IgD-negative memory B cell (primary cell): ENCODE measurements at regions not wholly inside any gene's neighbourhood (a gene's known extent, or its start where the extent isn't known, plus 50 kb on each side); places are given as distances from the start of the nearest gene placed in this dataset.

Source experiments
- H3K27ac Mint-ChIP-seq, 3 donors: one replicate each; pipeline ENCODE4 v1.8.0; 2020 to 2022; ENCODE audit warnings: mild to moderate bottlenecking in 3 of 3, mixed read lengths in 3 of 3, moderate library complexity in 1 of 3
- H3K27me3 Mint-ChIP-seq: one replicate; pipeline ENCODE4 v1.8.0; 2021; ENCODE audit warnings: mixed read lengths
- H3K36me3 Mint-ChIP-seq: one replicate; pipeline ENCODE4 v1.8.0; 2020; ENCODE audit warnings: mild to moderate bottlenecking, mixed read lengths
- H3K4me1 Mint-ChIP-seq, 3 donors: one replicate each; pipeline ENCODE4 v1.8.0; 2020 to 2022; ENCODE audit warnings: mixed read lengths in 3 of 3, mild to moderate bottlenecking in 1 of 3
- H3K4me3 Mint-ChIP-seq, 4 donors: one replicate each; pipeline ENCODE4 v1.8.0; 2020 to 2022; ENCODE audit warnings: mild to moderate bottlenecking in 4 of 4, mixed read lengths in 4 of 4, moderate library complexity in 3 of 4
- H3K9me3 Mint-ChIP-seq, 3 donors: one replicate each; pipeline ENCODE4 v1.8.0; 2020 to 2021; ENCODE audit warnings: mixed read lengths in 3 of 3, mild to moderate bottlenecking in 1 of 3

- Mint-ChIP-seq H3K36me3 (no peaks in the 10 kb centered on the region), H3K9me3 (no peaks in the 10 kb centered on the region), H3K27ac (no peak overlapping the region)
Measured at GRCh38 chr2:15706986-15707632, 115.4 kb downstream of the DDX1 start.

DNA sequence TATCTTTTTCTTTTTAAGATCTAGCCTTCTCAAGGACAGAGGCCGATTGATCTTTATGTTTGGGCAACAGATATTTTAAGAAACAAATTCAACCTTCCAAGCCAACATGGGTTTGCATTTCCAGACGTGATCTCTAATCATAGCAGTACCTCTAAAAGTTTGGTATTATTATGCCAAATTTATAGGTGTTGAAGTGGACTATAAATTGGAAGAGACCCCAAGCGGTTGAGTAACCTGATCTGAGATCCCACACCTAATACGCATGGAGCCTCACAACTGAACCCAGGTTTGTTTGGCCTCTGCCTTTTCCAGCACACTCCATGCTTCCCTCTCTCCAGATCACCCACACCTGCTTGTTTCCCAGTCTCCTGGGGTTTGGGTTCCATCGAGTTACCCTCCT lies 116.5 kb downstream of the DDX1 start:
- H3K36me3 Mint-ChIP-seq, result no peaks in the 10 kb centered on the region
- no peak overlapping the region for H3K27ac Mint-ChIP-seq
- H3K4me1 Mint-ChIP-seq, result peaks cover 0 to 2% (median 0%) of the 10 kb centered on the region in 3 donors
- H3K27me3 Mint-ChIP-seq, result peaks cover 4% of the 10 kb centered on the region
- H3K4me3 Mint-ChIP-seq, result no peak overlapping the region
- no peaks in the 10 kb centered on the region for H3K9me3 Mint-ChIP-seq

More at GRCh38 chr2:15706986-15707632, 115.4 kb downstream of the DDX1 start:
- H3K27me3 Mint-ChIP-seq, result peaks cover 4% of the 10 kb centered on the region
- no peak overlapping the region for H3K4me3 Mint-ChIP-seq
- peaks cover 0 to 2% (median 0%) of the 10 kb centered on the region in 3 donors for H3K4me1 Mint-ChIP-seq

GRCh38 chr2:15708865-15709820 lies 117.5 kb downstream of the DDX1 start:
- no peak overlapping the region for H3K4me3 Mint-ChIP-seq
- H3K27me3 Mint-ChIP-seq, result peaks cover 4% of the 10 kb centered on the region
- no peak overlapping the region for H3K27ac Mint-ChIP-seq
- H3K4me1 Mint-ChIP-seq, result peaks cover 0 to 2% (median 0%) of the 10 kb centered on the region in 3 donors
- no peaks in the 10 kb centered on the region for H3K36me3 Mint-ChIP-seq
- no peaks in the 10 kb centered on the region for H3K9me3 Mint-ChIP-seq

- Mint-ChIP-seq H3K36me3 (no peaks in the 10 kb centered on the region), H3K27me3 (peaks cover 4% of the 10 kb centered on the region), H3K27ac (no peak overlapping the region), H3K9me3 (peaks cover 0 to 1% (median 0%) of the 10 kb centered on the region in 3 donors), H3K4me3 (no peak overlapping the region), H3K4me1 (peaks cover 0 to 2% (median 0%) of the 10 kb centered on the region in 3 donors)
Measured at GRCh38 chr2:15711126-15711860, 119.6 kb downstream of the DDX1 start.

- Mint-ChIP-seq H3K4me1 (peaks cover 0 to 2% (median 0%) of the 10 kb centered on the region in 3 donors), H3K36me3 (no peaks in the 10 kb centered on the region), H3K27ac (no peak overlapping the region), H3K27me3 (peaks cover 3% of the 10 kb centered on the region), H3K9me3 (peaks cover 0 to 3% (median 0%) of the 10 kb centered on the region in 3 donors), H3K4me3 (no peak overlapping the region)
Measured at GRCh38 chr2:15712551-15713342, 121.1 kb downstream of the DDX1 start.

DNA sequence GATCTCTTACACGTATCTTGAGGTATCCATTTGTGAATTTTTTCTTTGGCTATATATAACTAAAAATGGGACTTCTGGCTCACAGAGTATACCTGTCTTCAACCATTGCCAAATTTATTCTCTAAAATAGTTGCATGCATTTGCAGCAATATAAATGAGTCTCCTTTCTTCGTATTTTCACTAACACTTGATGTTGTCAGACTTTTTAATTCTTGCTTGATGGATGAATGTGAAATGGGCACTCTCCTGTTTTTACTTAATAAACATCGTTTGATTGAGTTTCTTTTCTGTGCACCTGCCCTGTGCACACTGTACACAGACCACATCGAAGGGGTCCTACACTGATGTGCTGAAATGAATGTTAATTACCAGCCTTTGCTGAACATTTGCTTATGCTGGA lies 121.8 kb downstream of the DDX1 start:
- H3K9me3 Mint-ChIP-seq, result peaks cover 0 to 5% (median 0%) of the 10 kb centered on the region in 3 donors
- H3K36me3 Mint-ChIP-seq, result no peaks in the 10 kb centered on the region
- H3K4me3 Mint-ChIP-seq, result no peak overlapping the region
- no peaks in the 10 kb centered on the region for H3K27me3 Mint-ChIP-seq
- H3K4me1 Mint-ChIP-seq, result peaks cover 0 to 2% (median 0%) of the 10 kb centered on the region in 3 donors
- no peak overlapping the region for H3K27ac Mint-ChIP-seq

GRCh38 chr2:15714002-15714401 lies 122.3 kb downstream of the DDX1 start:
- peaks cover 0 to 2% (median 0%) of the 10 kb centered on the region in 3 donors for H3K4me1 Mint-ChIP-seq
- H3K9me3 Mint-ChIP-seq, result peaks cover 0 to 5% (median 0%) of the 10 kb centered on the region in 3 donors
- no peak overlapping the region for H3K27ac Mint-ChIP-seq
- no peak overlapping the region for H3K4me3 Mint-ChIP-seq
- H3K27me3 Mint-ChIP-seq, result no peaks in the 10 kb centered on the region
- no peaks in the 10 kb centered on the region for H3K36me3 Mint-ChIP-seq

- Mint-ChIP-seq H3K9me3 (peaks cover 0 to 5% (median 0%) of the 10 kb centered on the region in 3 donors), H3K27ac (no peak overlapping the region), H3K36me3 (no peaks in the 10 kb centered on the region), H3K27me3 (no peaks in the 10 kb centered on the region), H3K4me3 (no peak overlapping the region), H3K4me1 (peaks cover 0 to under 1% (median 0%) of the 10 kb centered on the region in 3 donors)
Measured at GRCh38 chr2:15714609-15715008, 122.9 kb downstream of the DDX1 start.

GRCh38 chr2:15715596-15715995 lies 123.9 kb downstream of the DDX1 start:
- Mint-ChIP-seq H3K4me3 (no peak overlapping the region), H3K36me3 (no peaks in the 10 kb centered on the region), H3K4me1 (no peaks in the 10 kb centered on the region), H3K9me3 (peaks cover 0 to 5% (median 0%) of the 10 kb centered on the region in 3 donors), H3K27ac (no peak overlapping the region), H3K27me3 (no peaks in the 10 kb centered on the region)

DNA sequence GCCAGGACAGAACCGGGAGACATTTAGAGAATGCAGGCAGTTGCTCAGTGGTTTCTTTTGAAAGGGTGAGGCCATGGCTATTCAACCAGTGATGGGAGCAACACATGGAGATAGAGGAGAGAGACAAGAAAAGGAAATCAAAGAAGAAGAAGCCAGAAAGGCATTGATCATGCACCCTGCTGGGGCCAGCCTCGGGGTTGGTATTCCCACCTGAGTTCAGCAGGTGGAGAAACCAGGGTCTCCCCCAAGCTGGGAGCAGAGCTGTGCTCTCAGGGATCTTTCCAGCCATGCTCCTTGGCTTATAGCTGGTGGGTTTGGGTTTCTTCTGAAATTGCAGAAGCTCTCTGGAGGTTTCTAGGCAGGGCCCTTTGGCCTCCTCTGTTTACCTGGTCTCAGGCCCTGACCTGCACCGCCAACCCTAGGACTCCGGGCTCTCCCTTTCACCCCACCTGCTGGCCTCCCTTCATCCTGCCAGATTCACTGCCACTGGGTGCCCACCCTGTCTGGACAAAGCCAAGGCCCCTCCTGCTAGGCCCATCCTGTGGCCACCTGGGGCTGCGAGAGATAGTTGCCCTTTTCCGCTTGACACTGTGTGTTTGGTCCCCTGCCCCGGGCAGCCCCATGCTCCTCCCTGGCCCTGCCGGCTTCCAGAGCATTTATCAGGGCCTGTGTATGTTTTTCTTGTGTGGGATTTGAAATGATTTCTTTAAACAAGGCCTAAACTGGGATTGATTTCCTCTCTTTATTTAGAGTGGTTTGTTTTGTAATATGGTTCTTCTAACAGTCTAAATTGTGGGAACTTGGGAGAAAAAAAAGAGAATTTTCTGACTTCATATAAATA lies 126.7 kb downstream of the DDX1 start:
- no peaks in the 10 kb centered on the region for H3K4me1 Mint-ChIP-seq
- peak overlapping the region in 1 of 3 donors; percentile 76 for H3K27ac Mint-ChIP-seq

DNA sequence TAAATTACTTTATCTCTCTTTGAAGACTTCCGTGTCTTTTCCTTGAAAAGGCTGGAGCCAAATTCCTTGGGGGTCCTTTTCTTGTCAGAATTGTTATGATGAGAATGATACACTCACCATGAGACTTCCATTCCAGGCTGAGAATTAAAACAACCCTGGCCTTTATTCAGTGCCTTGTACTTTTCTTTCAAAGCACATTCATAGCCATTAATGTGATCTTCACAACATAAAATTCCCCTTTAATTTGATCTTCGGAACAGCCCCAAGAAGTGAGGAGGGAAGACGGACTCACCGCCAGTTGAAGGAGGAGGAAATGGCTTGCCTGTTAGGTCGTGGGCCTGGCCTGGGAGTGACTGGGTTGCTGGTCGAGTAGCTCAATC lies 127.3 kb downstream of the DDX1 start:
- no peaks in the 10 kb centered on the region for H3K4me1 Mint-ChIP-seq
- H3K9me3 Mint-ChIP-seq, result peaks cover 0 to 5% (median 0%) of the 10 kb centered on the region in 3 donors
- peaks cover 3% of the 10 kb centered on the region for H3K27me3 Mint-ChIP-seq
- H3K36me3 Mint-ChIP-seq, result no peaks in the 10 kb centered on the region
- H3K4me3 Mint-ChIP-seq, result no peak overlapping the region
- H3K27ac Mint-ChIP-seq, result no peak overlapping the region

More for the DNA sequence above, 126.7 kb downstream of the DDX1 start:
- Mint-ChIP-seq H3K4me3 (no peak overlapping the region), H3K27me3 (no peaks in the 10 kb centered on the region), H3K9me3 (peaks cover 0 to 5% (median 0%) of the 10 kb centered on the region in 3 donors), H3K36me3 (no peaks in the 10 kb centered on the region)

DNA sequence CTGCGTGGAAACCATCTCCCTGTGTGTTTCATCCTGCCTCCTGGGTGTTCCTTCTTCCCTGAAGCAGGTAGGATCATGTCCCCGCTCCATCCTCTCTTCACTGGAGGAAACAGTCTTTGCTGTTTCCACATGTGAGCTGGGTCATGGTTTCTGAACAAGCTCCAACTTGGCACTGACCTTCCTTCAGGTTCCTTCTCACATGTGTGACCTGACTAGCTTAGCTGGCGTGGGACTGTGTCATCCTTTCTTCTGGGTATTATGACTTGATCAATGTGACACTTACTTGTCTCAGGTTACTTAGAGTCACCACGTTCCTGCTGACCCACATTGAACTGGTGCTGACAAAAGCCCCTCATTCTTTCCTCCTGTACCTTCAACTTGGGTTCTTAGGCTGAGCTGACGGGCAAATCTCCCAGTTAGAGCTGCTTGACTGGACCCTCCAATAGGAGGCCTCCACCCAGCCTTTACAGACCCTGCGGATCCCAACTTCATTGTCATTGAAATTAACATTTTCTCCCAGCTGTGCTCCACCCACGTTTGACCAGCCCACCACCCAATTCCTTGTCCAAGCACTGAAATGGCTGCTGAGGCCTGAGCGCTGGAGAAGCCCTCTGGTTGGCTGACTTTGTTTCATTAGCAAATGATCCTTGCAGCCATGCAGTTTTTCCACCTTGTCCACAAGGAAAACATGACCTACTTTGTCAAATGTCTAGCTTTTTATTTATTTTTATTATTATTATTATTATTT lies 128.1 kb downstream of the DDX1 start:
- no peak overlapping the region for H3K27ac Mint-ChIP-seq
- no peaks in the 10 kb centered on the region for H3K36me3 Mint-ChIP-seq
- H3K9me3 Mint-ChIP-seq, result peaks cover 0 to 5% (median 0%) of the 10 kb centered on the region in 3 donors
- no peaks in the 10 kb centered on the region for H3K4me1 Mint-ChIP-seq
- peaks cover 4% of the 10 kb centered on the region for H3K27me3 Mint-ChIP-seq
- no peak overlapping the region for H3K4me3 Mint-ChIP-seq
